ENCODE measurements at regions not wholly inside any gene's neighbourhood (a gene's known extent, or its start where the extent isn't known, plus 50 kb on each side); places are given as distances from the start of the nearest gene placed in this dataset.

DNA sequence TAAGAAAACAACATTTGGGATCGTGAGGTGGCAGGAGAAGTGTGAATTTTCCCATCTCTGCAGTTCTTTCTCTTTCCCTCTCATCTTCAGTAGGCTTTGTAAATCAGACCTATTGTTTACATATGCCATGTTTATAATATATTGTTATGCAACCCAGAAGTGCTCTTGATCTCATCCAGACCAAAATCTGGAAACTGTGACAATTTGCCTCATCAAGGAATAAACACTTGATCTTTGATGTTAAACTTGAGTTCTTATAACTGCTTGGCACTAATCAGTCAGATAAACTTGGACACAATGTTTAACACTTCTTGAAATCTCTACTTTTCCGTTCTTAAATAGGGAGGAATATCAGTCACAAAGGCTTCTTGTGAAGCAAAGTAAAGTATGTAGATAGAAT lies 384.7 kb downstream of the DMRT2 start:
- no peaks in the 10 kb centered on the region for H3K79me2 ChIP-seq
- no peak overlapping the region for H3K4me3 ChIP-seq (ENCODE audit: low read depth, low read length)
- no peaks in the 10 kb centered on the region for H3K4me1 ChIP-seq
- H2AFZ ChIP-seq: no peak overlapping the region
- TF ChIP-seq, protein P1, sequence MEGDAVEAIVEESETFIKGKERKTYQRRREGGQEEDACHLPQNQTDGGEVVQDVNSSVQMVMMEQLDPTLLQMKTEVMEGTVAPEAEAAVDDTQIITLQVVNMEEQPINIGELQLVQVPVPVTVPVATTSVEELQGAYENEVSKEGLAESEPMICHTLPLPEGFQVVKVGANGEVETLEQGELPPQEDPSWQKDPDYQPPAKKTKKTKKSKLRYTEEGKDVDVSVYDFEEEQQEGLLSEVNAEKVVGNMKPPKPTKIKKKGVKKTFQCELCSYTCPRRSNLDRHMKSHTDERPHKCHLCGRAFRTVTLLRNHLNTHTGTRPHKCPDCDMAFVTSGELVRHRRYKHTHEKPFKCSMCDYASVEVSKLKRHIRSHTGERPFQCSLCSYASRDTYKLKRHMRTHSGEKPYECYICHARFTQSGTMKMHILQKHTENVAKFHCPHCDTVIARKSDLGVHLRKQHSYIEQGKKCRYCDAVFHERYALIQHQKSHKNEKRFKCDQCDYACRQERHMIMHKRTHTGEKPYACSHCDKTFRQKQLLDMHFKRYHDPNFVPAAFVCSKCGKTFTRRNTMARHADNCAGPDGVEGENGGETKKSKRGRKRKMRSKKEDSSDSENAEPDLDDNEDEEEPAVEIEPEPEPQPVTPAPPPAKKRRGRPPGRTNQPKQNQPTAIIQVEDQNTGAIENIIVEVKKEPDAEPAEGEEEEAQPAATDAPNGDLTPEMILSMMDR (IDR thresholded peaks at IDR 0.05): no peak
- no peaks in the 10 kb centered on the region for H3K36me3 ChIP-seq (ENCODE audit: control insufficient read depth, insufficient read depth, low read length)
- no peak overlapping the region for H3K9ac ChIP-seq
- no peak overlapping the region for H3K27ac ChIP-seq
- H3K9me3 ChIP-seq (ENCODE audit: control insufficient read depth, low read length): no peaks in the 10 kb centered on the region
- H3K27me3 ChIP-seq (ENCODE audit: control insufficient read depth, insufficient read depth, low read length): no peaks in the 10 kb centered on the region
- H3K4me2 ChIP-seq (ENCODE audit: low read length): no peak overlapping the region

DNA sequence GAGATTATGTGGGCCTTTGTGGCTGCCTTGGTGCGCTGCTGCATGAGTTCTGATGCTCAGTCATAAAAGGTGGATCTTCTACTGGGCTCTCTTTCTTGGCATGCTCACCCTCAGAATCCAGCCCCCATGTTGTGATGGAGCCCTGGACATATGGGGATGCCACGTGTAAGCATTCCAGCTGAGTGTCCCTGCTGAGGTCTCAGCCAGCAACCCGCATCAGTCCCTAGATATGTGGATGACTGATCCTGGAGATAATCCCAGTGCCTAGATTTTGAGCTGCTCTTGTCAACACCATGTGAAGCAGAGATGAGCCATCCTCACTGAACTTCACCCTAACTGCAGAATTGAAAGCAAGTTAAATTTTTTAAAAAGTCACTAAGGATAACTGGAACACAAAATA lies 390.1 kb downstream of the DMRT2 start:
- Histone ChIP-seq H3K4me1 (no peaks in the 10 kb centered on the region), H3K27ac (no peak overlapping the region), H2AFZ (no peak overlapping the region), H3K4me3 (ENCODE audit: low read depth, low read length) (no peak overlapping the region), H3K9ac (no peak overlapping the region), H3K4me2 (ENCODE audit: low read length) (no peak overlapping the region), H3K36me3 (ENCODE audit: control insufficient read depth, insufficient read depth, low read length) (no peaks in the 10 kb centered on the region), H3K27me3 (ENCODE audit: control insufficient read depth, insufficient read depth, low read length) (no peaks in the 10 kb centered on the region), H3K79me2 (no peaks in the 10 kb centered on the region), H3K9me3 (ENCODE audit: control insufficient read depth, low read length) (no peaks in the 10 kb centered on the region)
- TF ChIP-seq, protein P1 (IDR thresholded peaks at IDR 0.05): no peak

DNA sequence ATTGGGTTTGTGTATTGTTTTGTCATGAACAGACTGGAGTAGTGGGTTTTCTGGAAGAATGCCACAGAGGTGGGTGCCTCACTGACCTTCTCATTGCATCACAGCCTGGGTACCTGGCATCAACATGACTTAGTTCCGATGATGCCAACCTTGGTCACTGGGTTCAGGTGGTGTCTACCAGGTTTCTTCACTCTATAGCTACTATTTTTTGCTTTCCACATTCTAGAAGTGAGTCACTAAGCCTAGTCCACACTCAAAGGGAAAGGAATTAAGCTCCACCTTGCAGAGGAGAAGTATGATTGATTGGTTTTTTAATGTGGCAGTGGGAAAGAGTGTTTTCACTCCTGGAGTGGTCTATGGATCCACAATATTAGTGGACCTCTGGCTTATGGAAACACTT lies 391.9 kb downstream of the DMRT2 start:
- H2AFZ ChIP-seq: no peak overlapping the region
- H3K4me3 ChIP-seq (ENCODE audit: low read depth, low read length): no peak overlapping the region
- H3K9me3 ChIP-seq (ENCODE audit: control insufficient read depth, low read length): no peaks in the 10 kb centered on the region
- H3K27ac ChIP-seq: no peak overlapping the region
- TF ChIP-seq, protein P1 (IDR thresholded peaks at IDR 0.05): no peak
- H3K4me1 ChIP-seq: no peaks in the 10 kb centered on the region
- H3K4me2 ChIP-seq (ENCODE audit: low read length): no peak overlapping the region
- no peaks in the 10 kb centered on the region for H3K36me3 ChIP-seq (ENCODE audit: control insufficient read depth, insufficient read depth, low read length)
- no peaks in the 10 kb centered on the region for H3K79me2 ChIP-seq
- H3K9ac ChIP-seq: no peak overlapping the region
- no peaks in the 10 kb centered on the region for H3K27me3 ChIP-seq (ENCODE audit: control insufficient read depth, insufficient read depth, low read length)

DNA sequence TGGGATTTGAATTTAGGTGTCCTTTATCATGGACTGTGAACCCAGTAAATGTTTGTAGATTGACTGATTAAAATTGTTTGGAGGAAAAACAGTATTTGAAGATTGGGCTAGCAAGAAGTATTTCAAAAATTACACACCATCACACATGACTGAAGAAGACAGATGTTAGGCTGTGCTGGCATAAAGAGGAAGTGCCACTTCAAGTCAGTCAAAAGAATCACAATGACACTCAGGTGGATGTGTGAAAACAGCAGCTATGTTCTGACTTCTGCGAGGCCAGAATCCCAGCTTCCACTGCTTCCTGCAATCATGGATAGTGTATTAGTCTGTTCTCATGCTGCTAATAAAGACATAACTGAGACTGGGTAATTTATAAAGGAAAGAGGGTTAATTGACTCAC lies 393.3 kb downstream of the DMRT2 start:
- H3K27ac ChIP-seq: no peak overlapping the region
- TF ChIP-seq, protein P1 (IDR thresholded peaks at IDR 0.05): no peak

DNA sequence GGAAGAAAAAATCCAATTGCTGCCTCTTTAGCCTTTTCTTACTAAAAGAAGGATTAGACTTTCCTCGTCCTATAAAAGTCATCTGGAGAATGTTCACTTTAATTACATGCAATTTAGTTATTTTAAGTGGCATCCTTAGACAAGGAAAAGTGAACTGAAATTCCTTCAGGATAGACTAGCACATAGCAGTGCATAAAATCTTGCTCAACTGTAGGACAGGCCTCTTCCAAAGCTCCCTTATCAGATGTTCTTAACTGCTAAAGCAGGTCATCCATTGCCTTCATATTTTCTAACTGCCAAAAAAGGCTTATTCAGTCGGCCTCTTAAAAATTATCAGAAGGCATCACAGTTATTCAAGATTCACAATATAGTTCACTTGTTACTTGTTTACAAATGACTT lies 396.5 kb downstream of the DMRT2 start:
- Histone ChIP-seq H3K9ac (no peak overlapping the region), H3K27me3 (ENCODE audit: control insufficient read depth, insufficient read depth, low read length) (no peaks in the 10 kb centered on the region), H2AFZ (no peak overlapping the region), H3K4me3 (ENCODE audit: low read depth, low read length) (no peak overlapping the region), H3K27ac (no peak overlapping the region), H3K36me3 (ENCODE audit: control insufficient read depth, insufficient read depth, low read length) (no peaks in the 10 kb centered on the region), H3K79me2 (no peaks in the 10 kb centered on the region), H3K4me2 (ENCODE audit: low read length) (no peak overlapping the region), H3K4me1 (no peaks in the 10 kb centered on the region), H3K9me3 (ENCODE audit: control insufficient read depth, low read length) (no peaks in the 10 kb centered on the region)
- TF ChIP-seq, protein P1 (IDR thresholded peaks at IDR 0.05): no peak

More for the DNA sequence above, 393.3 kb downstream of the DMRT2 start:
- Histone ChIP-seq H3K79me2 (no peaks in the 10 kb centered on the region), H3K9ac (no peak overlapping the region), H3K9me3 (ENCODE audit: control insufficient read depth, low read length) (no peaks in the 10 kb centered on the region), H3K4me2 (ENCODE audit: low read length) (no peak overlapping the region), H3K36me3 (ENCODE audit: control insufficient read depth, insufficient read depth, low read length) (no peaks in the 10 kb centered on the region), H3K4me3 (ENCODE audit: low read depth, low read length) (no peak overlapping the region), H3K4me1 (no peaks in the 10 kb centered on the region), H3K27me3 (ENCODE audit: control insufficient read depth, insufficient read depth, low read length) (no peaks in the 10 kb centered on the region), H2AFZ (no peak overlapping the region)

All from parathyroid adenoma (tissue), 2 donors.